Activated CD4-positive, alpha-beta T cell treated with anti-CD3 and anti-CD28 coated beads, Interleukin-2, amount 10 ng/mL, durations not matched to agents 7 days and 5 days (primary cell): ENCODE measurements at regions not wholly inside any gene's neighbourhood (a gene's known extent, or its start where the extent isn't known, plus 50 kb on each side); places are given as distances from the start of the nearest gene placed in this dataset.

Experiments used
- CTCF ChIA-PET: fragments of 350-600 bp; sonication (Branson Sonifier 250); formaldehyde crosslinking; loops from one replicate; lab custom pipeline; 2021; ENCODE audit warnings: antibody characterized with exemption; lab: Charles Lee
- POLR2A ChIA-PET: fragments of 350-600 bp; sonication (Branson Sonifier 250); formaldehyde crosslinking; loops from one replicate; lab custom pipeline; 2021; ENCODE audit warnings: antibody characterized with exemption; lab: Charles Lee
- DNase-seq: peaks from one replicate; pipeline ENCODE4 v3.0.0-alpha.2; 2020
- H3K27ac Mint-ChIP-seq: one replicate; pipeline ENCODE4 v1.8.0; 2021; ENCODE audit warnings: mild to moderate bottlenecking, moderate library complexity, mixed read lengths
- H3K27me3 Mint-ChIP-seq: one replicate; pipeline ENCODE4 v1.8.0; 2021; ENCODE audit warnings: mixed read lengths
- H3K36me3 Mint-ChIP-seq: one replicate; pipeline ENCODE4 v1.8.0; 2021; ENCODE audit warnings: low read depth, mixed read lengths
- H3K4me1 Mint-ChIP-seq: one replicate; pipeline ENCODE4 v1.8.0; 2021; ENCODE audit warnings: mixed read lengths
- H3K4me3 Mint-ChIP-seq: one replicate; pipeline ENCODE4 v1.8.0; 2021; ENCODE audit warnings: mild to moderate bottlenecking, moderate library complexity, mixed read lengths
- H3K9me3 Mint-ChIP-seq: one replicate; pipeline ENCODE4 v1.8.0; 2021; ENCODE audit warnings: mixed read lengths

GRCh38 chr19:23065306-23065705, 51.5 kb upstream of the ZNF730 start:
- POLR2A ChIA-PET = no interaction called here
- CTCF ChIA-PET = no interaction called here
- H3K4me1 Mint-ChIP-seq = no peaks in the 10 kb centered on the region
- no peak for DNase-seq
- H3K27me3 Mint-ChIP-seq = peaks cover 2% of the 10 kb centered on the region
- H3K36me3 Mint-ChIP-seq = no peaks in the 10 kb centered on the region
- no peak overlapping the region for H3K4me3 Mint-ChIP-seq
- no peak overlapping the region for H3K27ac Mint-ChIP-seq
- peaks cover 46% of the 10 kb centered on the region for H3K9me3 Mint-ChIP-seq

DNA sequence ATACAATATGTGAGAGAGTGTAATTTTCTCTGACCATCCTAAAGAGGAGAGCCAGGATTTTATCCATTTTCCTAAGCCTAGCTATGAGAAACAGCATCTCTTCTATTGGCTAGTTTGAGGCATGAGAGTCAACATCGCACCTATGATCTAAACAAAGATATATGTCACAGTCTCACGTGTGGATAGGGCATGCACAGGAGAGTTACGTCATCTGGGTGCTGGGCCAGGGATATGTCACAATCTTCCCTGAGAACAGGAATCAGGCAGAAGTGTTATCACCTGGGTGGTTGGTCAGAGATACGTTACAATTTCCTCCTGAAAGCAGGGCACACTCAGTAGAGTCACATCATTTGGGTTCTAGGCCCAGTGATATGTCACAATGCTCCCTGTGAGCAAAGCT, 53.9 kb upstream of the ZNF730 start:
- DNase-seq = no peak
- H3K27me3 Mint-ChIP-seq = no peaks in the 10 kb centered on the region
- H3K4me1 Mint-ChIP-seq = no peaks in the 10 kb centered on the region
- CTCF ChIA-PET = no interaction called here
- no peaks in the 10 kb centered on the region for H3K36me3 Mint-ChIP-seq
- no peak overlapping the region for H3K27ac Mint-ChIP-seq
- POLR2A ChIA-PET = no interaction called here
- peaks cover 46% of the 10 kb centered on the region for H3K9me3 Mint-ChIP-seq
- no peak overlapping the region for H3K4me3 Mint-ChIP-seq

DNA sequence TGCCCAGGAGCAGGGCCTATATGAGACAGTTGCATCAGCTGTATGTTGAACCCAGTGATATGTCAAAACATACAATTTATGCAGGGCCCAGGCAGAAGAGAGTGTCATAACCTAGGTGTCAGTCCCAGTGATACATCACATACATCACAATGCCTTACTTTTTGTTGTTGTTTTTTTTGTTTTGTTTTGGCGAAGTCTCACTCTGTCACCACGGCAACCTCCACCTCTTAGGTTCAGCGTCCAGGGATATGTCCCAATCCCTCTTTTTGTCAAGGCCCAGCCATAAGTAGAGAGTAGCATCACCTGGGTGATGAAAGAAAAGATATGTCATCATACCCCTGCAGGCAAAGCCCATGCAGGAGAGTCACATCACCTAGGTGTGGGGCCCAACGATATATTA, 56.8 kb upstream of the ZNF730 start:
- Mint-ChIP-seq H3K4me1 (no peaks in the 10 kb centered on the region), H3K36me3 (no peaks in the 10 kb centered on the region), H3K9me3 (peaks cover 58% of the 10 kb centered on the region), H3K27ac (no peak overlapping the region), H3K4me3 (no peak overlapping the region), H3K27me3 (no peaks in the 10 kb centered on the region)
- DNase-seq = no peak
- ChIA-PET CTCF (interaction anchor here (0.6 kb wide), 1 partner anchor 190 kb away, joined by 3 read pairs; no protein-coding TSS in a partner anchor), POLR2A (no interaction called here)

DNA sequence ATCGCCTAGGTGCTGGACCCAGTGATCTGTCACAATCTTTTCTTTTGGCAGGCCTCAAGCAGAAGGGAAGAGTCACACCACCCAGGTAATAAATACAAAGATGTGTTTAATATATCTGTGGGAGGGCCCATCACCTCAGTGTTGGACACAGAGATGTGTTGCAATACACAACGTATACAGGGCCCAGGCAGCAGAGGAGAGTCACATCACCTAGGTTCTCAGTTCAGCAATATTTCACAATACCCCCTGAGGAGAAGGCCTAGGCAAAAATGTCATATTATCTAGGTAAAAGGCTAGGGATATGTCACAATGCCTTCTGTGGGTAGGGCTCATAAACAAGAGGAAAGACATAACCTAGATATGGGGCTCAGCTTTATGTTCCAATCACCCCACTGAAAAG, 53.5 kb upstream of the ZNF728 start:
- POLR2A ChIA-PET = no interaction called here
- CTCF ChIA-PET = no interaction called here
- H3K9me3 Mint-ChIP-seq = peaks cover 65% of the 10 kb centered on the region

GRCh38 chr19:23055946-23056345, 53.0 kb upstream of the ZNF728 start:
- Mint-ChIP-seq H3K27me3 (no peaks in the 10 kb centered on the region), H3K27ac (no peak overlapping the region), H3K4me3 (no peak overlapping the region), H3K36me3 (no peaks in the 10 kb centered on the region), H3K4me1 (no peaks in the 10 kb centered on the region), H3K9me3 (peaks cover 65% of the 10 kb centered on the region)
- ChIA-PET CTCF (no interaction called here), POLR2A (no interaction called here)
- no peak for DNase-seq

More for the DNA sequence above, 53.5 kb upstream of the ZNF728 start:
- no peak overlapping the region for H3K4me3 Mint-ChIP-seq
- DNase-seq = no peak
- H3K27me3 Mint-ChIP-seq = no peaks in the 10 kb centered on the region
- peak overlapping the region; percentile 14 for H3K27ac Mint-ChIP-seq
- H3K36me3 Mint-ChIP-seq = no peaks in the 10 kb centered on the region
- no peaks in the 10 kb centered on the region for H3K4me1 Mint-ChIP-seq

DNA sequence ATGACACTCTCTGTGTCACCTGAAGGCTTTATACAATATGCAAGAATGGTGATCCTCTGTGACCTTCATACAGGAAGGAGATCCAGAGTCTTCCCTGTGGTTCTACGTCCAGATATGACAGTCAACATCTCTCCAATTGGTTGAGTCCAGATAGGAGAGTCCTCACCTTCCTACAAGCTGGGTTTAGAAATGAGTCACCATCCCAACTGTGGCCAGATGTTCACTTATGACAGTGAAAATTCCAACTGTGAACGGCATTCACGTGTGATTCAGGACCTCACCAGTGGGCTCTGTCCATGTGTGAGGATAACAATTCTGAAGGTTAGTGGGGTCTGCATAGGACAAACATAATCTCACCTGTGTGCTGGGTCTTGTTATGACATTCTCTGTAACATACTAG, 52.5 kb upstream of the ZNF728 start:
- H3K27ac Mint-ChIP-seq = no peak overlapping the region
- peaks cover 65% of the 10 kb centered on the region for H3K9me3 Mint-ChIP-seq
- H3K27me3 Mint-ChIP-seq = no peaks in the 10 kb centered on the region
- H3K4me1 Mint-ChIP-seq = no peaks in the 10 kb centered on the region
- H3K36me3 Mint-ChIP-seq = no peaks in the 10 kb centered on the region
- POLR2A ChIA-PET = no interaction called here
- DNase-seq = no peak
- H3K4me3 Mint-ChIP-seq = no peak overlapping the region
- CTCF ChIA-PET = no interaction called here

GRCh38 chr19:23054456-23054855, 51.5 kb upstream of the ZNF728 start:
- Mint-ChIP-seq H3K4me1 (no peaks in the 10 kb centered on the region), H3K4me3 (no peak overlapping the region), H3K36me3 (no peaks in the 10 kb centered on the region), H3K27me3 (no peaks in the 10 kb centered on the region), H3K27ac (no peak overlapping the region), H3K9me3 (peaks cover 60% of the 10 kb centered on the region)
- ChIA-PET POLR2A (no interaction called here), CTCF (no interaction called here)
- DNase-seq = no peak
